GM20000 (cell line): ENCODE measurements at regions not wholly inside any gene's neighbourhood (a gene's known extent, or its start where the extent isn't known, plus 50 kb on each side); places are given as distances from the start of the nearest gene placed in this dataset.
A peak's percentile ranks its signal among the peaks of the same experiment; 100 is the strongest.

ENCODE experiments used
- DNase-seq: peaks from one replicate; pipeline ENCODE4 v3.0.0; 2012; ENCODE audit warnings: low spot score
- TF ChIP-seq, protein P1 (sequence below): IDR thresholded peaks from 2 replicates; pipeline ENCODE4 v1.5.1; 2012; ENCODE audit warnings: mild to moderate bottlenecking, control low read depth; ENCODE audit errors: extremely low read depth, missing control alignments

- DNase-seq, result peak; percentile 9
- TF ChIP-seq, protein P1, sequence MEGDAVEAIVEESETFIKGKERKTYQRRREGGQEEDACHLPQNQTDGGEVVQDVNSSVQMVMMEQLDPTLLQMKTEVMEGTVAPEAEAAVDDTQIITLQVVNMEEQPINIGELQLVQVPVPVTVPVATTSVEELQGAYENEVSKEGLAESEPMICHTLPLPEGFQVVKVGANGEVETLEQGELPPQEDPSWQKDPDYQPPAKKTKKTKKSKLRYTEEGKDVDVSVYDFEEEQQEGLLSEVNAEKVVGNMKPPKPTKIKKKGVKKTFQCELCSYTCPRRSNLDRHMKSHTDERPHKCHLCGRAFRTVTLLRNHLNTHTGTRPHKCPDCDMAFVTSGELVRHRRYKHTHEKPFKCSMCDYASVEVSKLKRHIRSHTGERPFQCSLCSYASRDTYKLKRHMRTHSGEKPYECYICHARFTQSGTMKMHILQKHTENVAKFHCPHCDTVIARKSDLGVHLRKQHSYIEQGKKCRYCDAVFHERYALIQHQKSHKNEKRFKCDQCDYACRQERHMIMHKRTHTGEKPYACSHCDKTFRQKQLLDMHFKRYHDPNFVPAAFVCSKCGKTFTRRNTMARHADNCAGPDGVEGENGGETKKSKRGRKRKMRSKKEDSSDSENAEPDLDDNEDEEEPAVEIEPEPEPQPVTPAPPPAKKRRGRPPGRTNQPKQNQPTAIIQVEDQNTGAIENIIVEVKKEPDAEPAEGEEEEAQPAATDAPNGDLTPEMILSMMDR, result no peak
Observed at GRCh38 chr4:100823066-100823992, 305.5 kb upstream of the EMCN start.

DNA sequence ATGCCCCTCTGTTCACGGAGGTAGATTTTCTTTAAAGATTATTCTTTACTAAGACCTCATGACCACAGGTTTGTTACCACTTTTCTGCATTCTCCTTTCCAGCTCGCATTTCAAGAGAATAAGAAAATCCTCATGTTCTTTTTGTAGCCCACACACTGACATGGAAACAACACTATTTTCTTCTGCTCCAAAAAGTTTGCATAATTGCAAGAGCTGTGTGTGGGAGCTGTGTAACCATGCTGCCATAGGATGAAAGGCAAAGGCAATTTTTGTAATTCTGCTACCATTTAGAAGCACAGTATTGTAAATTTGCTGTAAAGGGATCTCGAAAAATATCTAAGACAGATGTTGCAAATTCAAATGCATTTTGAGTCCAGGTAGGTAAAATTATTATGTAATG, 302.4 kb upstream of the EMCN start:
- TF ChIP-seq, protein P1, result no peak
- no peak for DNase-seq

- TF ChIP-seq, protein P1, result no peak
- no peak for DNase-seq
Observed at GRCh38 chr4:100819505-100819904, 301.7 kb upstream of the EMCN start.

DNA sequence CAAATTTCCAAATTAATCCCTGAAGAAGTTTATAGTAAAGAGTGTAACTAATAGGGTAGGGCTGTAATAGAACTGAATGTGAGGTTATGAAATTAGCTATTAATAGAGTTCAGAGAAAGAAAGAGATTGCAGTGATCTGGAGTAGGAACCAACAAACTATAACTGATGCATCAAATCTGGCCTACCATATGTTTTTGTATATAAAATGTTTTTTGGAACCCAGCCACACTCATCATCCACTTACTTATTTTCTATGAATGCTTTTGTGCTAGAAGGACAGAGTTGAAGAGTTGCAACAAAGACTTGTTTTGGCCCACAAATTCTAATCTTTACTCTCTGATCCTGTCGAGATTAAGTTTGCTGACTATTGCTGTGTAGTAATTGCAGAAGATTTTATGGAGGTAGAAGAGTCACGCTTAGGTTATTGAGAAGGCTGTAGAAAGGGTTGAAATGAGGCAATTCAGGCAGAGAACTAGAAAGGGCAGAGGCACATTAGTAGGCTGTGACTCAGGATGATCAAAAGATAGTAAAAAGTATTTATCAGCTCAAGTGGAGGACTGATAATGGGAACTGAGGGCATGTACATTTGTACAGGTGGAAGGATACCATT, 298.7 kb upstream of the EMCN start:
- TF ChIP-seq, protein P1, result no peak
- DNase-seq, result no peak

DNA sequence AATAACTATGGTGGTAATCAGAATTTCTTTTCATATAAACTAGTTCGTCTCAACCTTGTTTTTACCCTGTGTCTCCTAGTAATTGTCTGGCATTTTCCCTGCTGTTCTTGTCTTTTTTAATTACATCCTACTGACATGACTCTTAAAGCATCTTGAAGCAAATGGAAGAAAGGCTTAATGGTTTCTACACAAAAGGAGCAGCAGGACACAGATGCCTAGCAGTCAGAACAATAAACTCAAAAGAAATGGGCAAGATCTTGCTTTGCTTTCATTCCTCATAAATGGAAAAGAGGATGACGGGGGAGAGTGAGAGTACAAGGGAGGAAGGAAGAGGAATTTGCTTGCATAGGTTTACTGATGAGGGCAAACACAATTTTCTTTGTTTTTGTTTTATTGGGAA, 293.2 kb upstream of the EMCN start:
- no peak for DNase-seq
- TF ChIP-seq, protein P1, result no peak

- no peak for DNase-seq
- TF ChIP-seq, protein P1, result no peak
Observed at GRCh38 chr4:100809506-100809905, 291.7 kb upstream of the EMCN start.

GRCh38 chr4:100806988-100807387, 289.2 kb upstream of the EMCN start:
- no peak for DNase-seq
- TF ChIP-seq, protein P1, result no peak
